GM06990 (cell line): ENCODE measurements at regions not wholly inside any gene's neighbourhood (a gene's known extent, or its start where the extent isn't known, plus 50 kb on each side); places are given as distances from the start of the nearest gene placed in this dataset.
"Not testable (repeated sequence)": the region's sequence is repeated elsewhere in the genome, so short reads cannot be mapped to it uniquely, and the experiment has no call there.

Experiments
- DNase-seq: peaks from one replicate; pipeline ENCODE4 v3.0.0-alpha.2; 2011; ENCODE audit not compliant: insufficient read length; ENCODE audit errors: extremely low read depth
- H3K27me3 ChIP-seq: replicated peaks from 2 replicates; pipeline ENCODE4 v1.6.0; 2011; ENCODE audit warnings: low read length; ENCODE audit not compliant: control insufficient read depth, insufficient read depth
- H3K36me3 ChIP-seq: 2 replicates; pipeline ENCODE4 v1.5.1; 2011; ENCODE audit warnings: low read length; ENCODE audit not compliant: control insufficient read depth, insufficient read depth
- H3K4me3 ChIP-seq: replicated peaks from 2 replicates; pipeline ENCODE4 v1.5.1; 2011; ENCODE audit warnings: low read depth, mild to moderate bottlenecking, control low read depth, low read length
- CTCF ChIP-seq: IDR thresholded peaks from 2 replicates; pipeline ENCODE4 v1.5.1; 2011; ENCODE audit warnings: low read length, control low read depth, mild to moderate bottlenecking, inconsistent platforms; ENCODE audit not compliant: insufficient read depth, poor library complexity, severe bottlenecking

GRCh38 chr11:98740321-98740720, 280.4 kb upstream of the CNTN5 start:
- H3K4me3 ChIP-seq: no peak overlapping the region
- no peak for DNase-seq
- TF ChIP-seq CTCF: no peak
- H3K27me3 ChIP-seq: no peaks in the 10 kb centered on the region
- no peaks in the 10 kb centered on the region for H3K36me3 ChIP-seq

- H3K36me3 ChIP-seq, DNase-seq, H3K4me3 ChIP-seq, H3K27me3 ChIP-seq: not testable (repeated sequence)
Measured at GRCh38 chr11:98763446-98763845, 257.3 kb upstream of the CNTN5 start.

- TF ChIP-seq CTCF: no peak
- DNase-seq: no peak
- Histone ChIP-seq H3K27me3 (no peaks in the 10 kb centered on the region), H3K36me3 (no peaks in the 10 kb centered on the region), H3K4me3 (no peak overlapping the region)
Measured at GRCh38 chr11:98766903-98767302, 253.8 kb upstream of the CNTN5 start.

- H3K36me3 ChIP-seq, H3K4me3 ChIP-seq, H3K27me3 ChIP-seq, DNase-seq: not testable (repeated sequence)
Measured at GRCh38 chr11:98770046-98770445, 250.7 kb upstream of the CNTN5 start.

GRCh38 chr11:98771791-98772190, 249.0 kb upstream of the CNTN5 start:
- Histone ChIP-seq H3K27me3 (no peaks in the 10 kb centered on the region), H3K4me3 (no peak overlapping the region), H3K36me3 (no peaks in the 10 kb centered on the region)
- no peak for DNase-seq
- no peak for TF ChIP-seq CTCF

GRCh38 chr11:98772893-98773292, 247.9 kb upstream of the CNTN5 start:
- Histone ChIP-seq H3K27me3 (no peaks in the 10 kb centered on the region), H3K4me3 (no peak overlapping the region), H3K36me3 (no peaks in the 10 kb centered on the region)
- TF ChIP-seq CTCF: no peak
- DNase-seq: no peak

GRCh38 chr11:98793276-98793675, 227.5 kb upstream of the CNTN5 start:
- no peak for DNase-seq
- no peak overlapping the region for H3K4me3 ChIP-seq
- H3K27me3 ChIP-seq: no peaks in the 10 kb centered on the region
- no peak for TF ChIP-seq CTCF
- H3K36me3 ChIP-seq: no peaks in the 10 kb centered on the region
